ENCODE measurements at regions not wholly inside any gene's neighbourhood (a gene's known extent, or its start where the extent isn't known, plus 50 kb on each side); places are given as distances from the start of the nearest gene placed in this dataset.

- H3K4me3 ChIP-seq (ENCODE audit: low read depth in 1 of 3, low read length in 3 of 3) = no peak overlapping the region
- no peak for DNase-seq (ENCODE audit: low spot score)
- no peak overlapping the region for H3K9ac ChIP-seq (ENCODE audit: low read depth in 1 of 2, low read length in 2 of 2)
- no peaks in the 10 kb centered on the region for H3K4me1 ChIP-seq (ENCODE audit: control insufficient read depth in 4 of 4, insufficient read depth in 4 of 4, low read length in 3 of 4)
- H3K27ac ChIP-seq (ENCODE audit: low read depth in 1 of 2, low read length in 2 of 2) = no peak overlapping the region
- H3K9me3 ChIP-seq (ENCODE audit: control insufficient read depth in 4 of 4, low read length in 3 of 4) = no peaks in the 10 kb centered on the region
- H3K27me3 ChIP-seq (ENCODE audit: control insufficient read depth in 4 of 4, insufficient read depth in 4 of 4, low read length in 3 of 4) = no peaks in the 10 kb centered on the region
- H3K36me3 ChIP-seq (ENCODE audit: control insufficient read depth in 4 of 4, insufficient read depth in 3 of 4, low read depth in 1 of 4, low read length in 3 of 4) = no peaks in the 10 kb centered on the region
- TF ChIP-seq YY1 (IDR thresholded peaks at IDR 0.05) (no peak), MAX (IDR thresholded peaks at IDR 0.05) (no peak), REST (IDR thresholded peaks at IDR 0.05) (no peak), CTCF (IDR thresholded peaks at IDR 0.05; ENCODE audit: low read depth, low read length, missing input control) (no peak), FOXA2 (IDR thresholded peaks at IDR 0.05) (no peak), NR2F2 (IDR thresholded peaks at IDR 0.05) (no peak), ZBTB33 (IDR thresholded peaks at IDR 0.05) (no peak), HNF4A (conservative IDR thresholded peaks at IDR 0.05) (no peak), HNF4G (IDR thresholded peaks at IDR 0.05) (no peak), GABPA (IDR thresholded peaks at IDR 0.05 in 1 of 2, conservative IDR thresholded peaks at IDR 0.05 in 1 of 2) (no peak), SP1 (IDR thresholded peaks at IDR 0.05) (no peak), ATF3 (IDR thresholded peaks at IDR 0.05) (no peak), JUND (IDR thresholded peaks at IDR 0.05) (no peak)
- 27% methylated on average over 1 of the region's 1 CpG for WGBS
Observed at GRCh38 chr17:11177340-11177739, 63.7 kb upstream of the SHISA6 start.

- Histone ChIP-seq H3K9me3 (ENCODE audit: control insufficient read depth in 4 of 4, low read length in 3 of 4) (no peaks in the 10 kb centered on the region), H3K27me3 (ENCODE audit: control insufficient read depth in 4 of 4, insufficient read depth in 4 of 4, low read length in 3 of 4) (no peaks in the 10 kb centered on the region)
- WGBS = 63% methylated on average over 7 of the region's 7 CpGs
Observed at GRCh38 chr17:11176549-11176948, 64.5 kb upstream of the SHISA6 start.

More at GRCh38 chr17:11176549-11176948, 64.5 kb upstream of the SHISA6 start:
- TF ChIP-seq CTCF (IDR thresholded peaks at IDR 0.05; ENCODE audit: low read depth, low read length, missing input control) (no peak), MAX (IDR thresholded peaks at IDR 0.05) (no peak), TAF1 (conservative IDR thresholded peaks at IDR 0.05) (no peak), SP1 (IDR thresholded peaks at IDR 0.05) (no peak), RXRA (IDR thresholded peaks at IDR 0.05) (no peak), ATF3 (IDR thresholded peaks at IDR 0.05) (no peak), JUND (IDR thresholded peaks at IDR 0.05) (no peak), GABPA (IDR thresholded peaks at IDR 0.05 in 1 of 2, conservative IDR thresholded peaks at IDR 0.05 in 1 of 2) (no peak)
- Histone ChIP-seq H3K4me3 (ENCODE audit: low read depth in 1 of 3, low read length in 3 of 3) (no peak overlapping the region), H3K36me3 (ENCODE audit: control insufficient read depth in 4 of 4, insufficient read depth in 3 of 4, low read depth in 1 of 4, low read length in 3 of 4) (no peaks in the 10 kb centered on the region), H3K27ac (ENCODE audit: low read depth in 1 of 2, low read length in 2 of 2) (no peak overlapping the region), H3K4me1 (ENCODE audit: control insufficient read depth in 4 of 4, insufficient read depth in 4 of 4, low read length in 3 of 4) (no peaks in the 10 kb centered on the region), H3K9ac (ENCODE audit: low read depth in 1 of 2, low read length in 2 of 2) (no peak overlapping the region)
- no peak for DNase-seq (ENCODE audit: low spot score)
